ENCODE measurements at regions not wholly inside any gene's neighbourhood (a gene's known extent, or its start where the extent isn't known, plus 50 kb on each side); places are given as distances from the start of the nearest gene placed in this dataset.

DNA sequence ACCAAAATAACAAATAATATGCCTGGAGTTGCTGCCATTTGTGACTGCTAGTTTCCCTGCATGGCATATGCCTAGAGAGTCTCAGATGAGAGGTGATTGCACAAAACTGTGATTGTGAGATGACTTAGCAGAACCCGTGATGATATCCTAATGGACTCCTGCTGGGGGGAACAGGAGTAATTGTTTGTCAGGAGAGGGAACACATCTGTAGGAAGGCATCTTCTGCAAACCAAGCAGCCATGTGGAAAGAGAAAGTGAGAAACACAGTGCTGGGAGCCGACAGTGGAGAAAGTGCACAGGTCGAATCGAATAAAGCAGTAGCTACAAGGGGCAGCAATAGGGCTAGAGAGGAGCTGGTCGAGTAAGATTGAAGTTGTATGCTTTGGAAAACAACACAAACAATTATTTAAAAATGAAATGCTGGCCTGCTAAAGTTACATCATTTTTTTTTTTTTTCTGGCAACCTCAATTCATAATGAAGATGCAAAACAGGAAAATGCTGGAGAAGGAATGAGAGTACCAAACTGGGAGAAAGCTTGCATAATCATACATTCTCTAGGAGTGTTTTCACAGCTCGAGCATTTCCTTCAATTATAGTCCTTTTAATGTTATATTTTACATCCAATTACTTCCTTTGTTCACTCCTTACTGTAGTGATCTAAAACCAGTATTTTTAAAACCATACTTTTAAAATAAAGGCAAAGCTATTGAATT is 494.2 kb upstream of the AGTR1 start:
- no peak for DNase-seq (ENCODE audit: low read depth in 3 of 3, low spot score in 2 of 3)

DNA sequence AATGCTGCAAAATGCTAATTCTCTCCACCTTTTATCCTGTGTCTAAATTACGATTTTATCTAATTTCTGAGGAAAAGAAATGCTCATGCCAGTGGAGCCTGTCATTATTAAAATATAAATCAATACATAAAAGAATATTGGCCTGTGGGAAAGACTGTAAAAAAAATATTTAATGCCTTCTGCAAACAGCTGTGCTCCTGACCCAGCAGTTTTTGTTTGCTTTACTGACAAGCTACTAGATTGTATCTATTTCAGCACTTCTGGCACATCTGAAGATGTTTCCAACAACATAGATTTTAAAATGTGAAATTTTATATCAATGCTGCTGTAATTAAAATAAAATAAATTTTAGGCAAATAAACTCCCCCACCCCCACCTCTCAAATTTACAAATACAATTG is 493.6 kb upstream of the AGTR1 start:
- DNase-seq (ENCODE audit: low read depth in 3 of 3, low spot score in 2 of 3): no peak

DNA sequence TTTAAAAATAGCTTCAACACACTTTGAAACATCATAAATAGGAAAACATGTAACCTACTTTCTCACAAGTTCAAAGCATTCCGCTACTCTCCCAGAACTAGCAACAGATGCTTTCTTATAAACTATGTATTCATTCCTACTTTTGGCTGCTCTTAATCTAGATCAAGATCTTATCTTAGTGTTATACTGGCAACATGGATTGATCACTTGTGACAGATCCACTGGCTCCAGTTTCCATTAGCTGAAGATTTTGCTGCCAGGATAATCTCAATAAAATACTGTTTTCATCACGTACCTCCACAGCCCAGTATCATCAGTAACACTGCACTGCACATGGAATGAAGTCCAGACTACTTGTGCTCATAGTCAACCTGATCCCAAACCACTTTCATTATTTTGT is 491.7 kb upstream of the AGTR1 start:
- DNase-seq (ENCODE audit: low read depth in 3 of 3, low spot score in 2 of 3): no peak

DNA sequence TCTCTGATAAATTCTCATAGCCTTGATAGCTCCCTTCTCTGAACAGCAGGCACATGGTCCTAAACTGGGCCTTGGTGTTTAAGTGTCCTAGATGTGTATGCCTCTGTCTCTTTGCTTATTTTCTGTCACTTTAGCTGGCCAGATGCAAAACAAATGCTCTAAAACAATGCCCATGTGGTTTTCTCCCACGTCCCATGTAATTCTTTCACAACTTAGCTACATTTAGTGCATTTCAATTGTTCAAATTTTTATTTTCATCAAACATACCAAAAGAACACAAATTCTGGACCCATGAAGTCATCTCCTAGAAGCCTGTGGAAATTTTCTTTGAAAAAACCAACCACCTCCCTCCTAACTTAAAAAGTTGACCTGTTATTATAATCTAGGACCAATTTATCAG is 491.3 kb upstream of the AGTR1 start:
- no peak for DNase-seq (ENCODE audit: low read depth in 3 of 3, low spot score in 2 of 3)

DNA sequence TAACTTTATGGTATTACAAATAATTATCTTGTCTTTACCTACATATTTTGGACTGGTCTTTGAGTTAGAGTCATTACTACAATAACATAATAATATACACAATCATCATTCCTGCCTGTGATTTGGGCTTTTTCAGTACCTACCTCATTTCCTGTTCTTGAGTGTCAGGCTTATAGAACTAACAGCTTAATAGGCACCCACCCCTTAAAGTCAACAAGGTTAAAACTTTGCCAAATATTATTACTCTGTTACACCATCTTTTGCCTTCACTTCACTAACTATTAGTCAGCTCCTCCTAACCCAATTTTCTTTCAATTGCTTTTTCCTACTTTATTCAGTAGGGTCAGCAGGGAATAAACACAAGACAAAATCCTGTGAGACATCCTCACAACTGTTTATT is 488.7 kb upstream of the AGTR1 start:
- DNase-seq (ENCODE audit: low read depth in 3 of 3, low spot score in 2 of 3): no peak

DNA sequence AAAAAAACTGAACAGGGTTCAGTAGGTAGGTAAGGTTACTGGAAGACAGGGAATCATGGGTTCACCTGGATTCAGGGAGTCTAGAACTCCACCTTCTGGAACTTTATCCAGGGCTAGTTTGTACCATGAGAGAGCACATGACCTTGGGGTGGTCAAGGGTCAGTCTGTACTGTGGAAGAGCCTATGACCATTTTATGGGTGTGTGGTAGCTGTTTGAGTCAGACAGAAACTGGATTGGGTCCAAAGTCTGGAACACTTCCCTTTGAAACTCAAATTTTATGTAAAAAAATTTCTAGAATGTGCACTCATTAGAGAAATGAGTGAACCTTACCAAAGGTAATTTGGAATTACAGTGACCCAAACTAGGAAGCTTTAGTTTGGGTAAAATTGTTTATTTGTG is 486.0 kb upstream of the AGTR1 start:
- DNase-seq (ENCODE audit: low read depth in 3 of 3, low spot score in 2 of 3): no peak

DNA sequence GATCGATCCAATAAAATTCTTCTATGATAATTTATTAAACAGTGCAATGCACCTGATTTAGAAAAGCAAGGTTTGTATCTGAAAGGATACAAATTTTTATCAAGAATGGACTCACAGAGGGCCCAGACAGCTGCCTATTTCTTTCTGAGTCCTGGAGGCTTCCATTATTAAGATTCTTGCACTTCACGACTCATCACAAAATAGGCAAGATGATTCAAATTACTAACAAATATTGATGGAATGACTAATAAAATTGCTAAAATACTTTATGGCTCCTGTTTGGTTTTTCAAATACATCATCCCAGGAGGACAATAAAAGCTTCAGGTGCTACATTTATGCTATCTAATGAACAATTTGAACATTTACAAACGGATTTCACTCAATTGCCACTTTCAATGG is 483.0 kb upstream of the AGTR1 start:
- DNase-seq (ENCODE audit: low read depth in 3 of 3, low spot score in 2 of 3): no peak

DNA sequence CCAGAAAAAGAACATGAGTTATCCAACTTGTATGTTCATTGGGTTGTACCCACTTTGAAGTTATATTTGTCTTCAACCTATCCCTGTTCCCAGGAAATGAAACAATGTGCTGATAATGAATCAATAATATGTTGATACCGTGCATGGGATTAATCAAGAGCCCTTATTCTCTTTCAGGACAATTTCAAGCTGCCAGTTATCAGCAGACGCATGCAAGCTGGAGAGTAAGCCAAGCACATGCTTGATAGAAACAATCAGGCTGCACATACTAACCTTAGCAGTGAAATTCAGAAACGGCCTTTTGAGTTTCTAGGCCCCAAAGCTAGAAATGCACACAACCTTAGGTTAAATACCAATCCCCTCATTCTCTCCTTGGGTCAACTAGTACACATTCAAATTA is 480.4 kb upstream of the AGTR1 start:
- DNase-seq (ENCODE audit: low read depth in 3 of 3, low spot score in 2 of 3): no peak

DNA sequence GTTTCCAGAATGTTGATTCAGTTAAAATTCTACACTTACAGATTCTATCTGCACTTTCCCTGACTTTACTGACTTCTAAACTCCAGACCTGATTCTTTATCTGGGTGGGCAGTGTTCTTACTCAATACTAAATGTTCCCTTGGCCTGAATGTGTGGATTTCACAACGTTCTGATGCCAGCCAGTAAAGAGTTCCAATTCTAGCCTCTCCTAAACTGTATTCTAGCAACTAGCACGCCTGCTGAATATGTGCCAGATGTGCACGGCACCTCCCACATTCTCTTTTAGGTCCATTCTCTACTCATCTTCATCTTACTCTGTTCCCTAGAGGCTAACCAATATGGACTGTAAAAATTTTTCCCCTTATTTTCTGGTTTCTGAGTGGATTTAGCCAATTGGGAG is 479.5 kb upstream of the AGTR1 start:
- DNase-seq (ENCODE audit: low read depth in 3 of 3, low spot score in 2 of 3): no peak

DNA sequence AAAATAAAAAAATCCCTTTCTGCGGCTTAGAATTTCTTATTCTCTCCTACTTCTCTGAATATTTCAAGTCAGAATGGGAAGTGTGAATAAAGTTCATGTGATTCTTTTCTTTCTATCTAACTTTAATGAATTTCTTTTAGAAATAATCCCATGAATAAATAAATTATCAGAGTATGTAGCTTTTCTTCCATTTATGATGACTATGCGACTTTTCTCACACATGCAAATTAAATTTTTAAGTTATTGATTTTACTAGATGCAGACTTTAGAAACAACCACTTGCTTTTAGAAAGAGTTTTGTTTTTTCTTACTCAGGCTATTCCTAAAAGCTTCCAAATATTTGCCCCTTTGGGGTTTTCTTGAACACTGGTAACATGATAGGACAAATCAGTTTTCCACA is 477.7 kb upstream of the AGTR1 start:
- DNase-seq (ENCODE audit: low read depth in 3 of 3, low spot score in 2 of 3): no peak

DNA sequence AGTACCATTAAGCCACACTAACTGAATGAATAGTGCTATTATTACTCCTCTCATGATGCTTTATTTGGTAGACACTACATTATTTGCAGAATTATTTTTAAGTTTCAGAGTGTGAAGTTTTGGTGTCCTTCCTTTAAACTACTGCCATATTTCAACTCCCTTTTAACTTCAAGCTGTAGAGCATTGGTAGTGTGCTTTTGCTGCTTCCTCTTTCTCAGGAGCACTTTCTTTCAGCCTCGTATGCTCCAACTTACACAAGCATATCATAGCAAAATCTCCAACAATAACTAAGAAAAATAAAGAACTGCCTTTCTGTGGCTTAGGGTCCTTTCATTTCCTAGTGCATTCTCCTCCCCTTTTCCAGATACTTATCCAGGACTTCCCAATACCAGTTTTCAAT is 476.4 kb upstream of the AGTR1 start:
- no peak for DNase-seq (ENCODE audit: low read depth in 3 of 3, low spot score in 2 of 3)

DNA sequence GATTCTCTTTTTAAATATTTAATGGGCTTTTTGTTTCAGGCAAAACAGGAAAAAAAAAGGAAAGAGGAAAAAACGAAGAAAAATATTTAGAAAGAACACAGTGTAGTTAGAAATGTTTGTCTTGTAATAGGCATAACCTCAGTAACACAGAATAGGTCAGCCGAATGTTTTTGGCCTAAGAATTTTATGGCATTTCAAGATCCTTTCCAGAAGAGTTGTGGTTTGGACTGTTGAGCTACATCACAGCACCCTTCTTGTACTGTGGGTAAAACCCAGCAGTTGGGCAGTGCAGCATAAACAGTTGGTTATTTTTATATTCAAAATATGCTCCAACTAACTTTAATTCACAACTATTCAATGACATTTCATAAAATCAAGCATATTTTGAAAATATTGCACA is 474.4 kb upstream of the AGTR1 start:
- DNase-seq (ENCODE audit: low read depth in 3 of 3, low spot score in 2 of 3): no peak

DNA sequence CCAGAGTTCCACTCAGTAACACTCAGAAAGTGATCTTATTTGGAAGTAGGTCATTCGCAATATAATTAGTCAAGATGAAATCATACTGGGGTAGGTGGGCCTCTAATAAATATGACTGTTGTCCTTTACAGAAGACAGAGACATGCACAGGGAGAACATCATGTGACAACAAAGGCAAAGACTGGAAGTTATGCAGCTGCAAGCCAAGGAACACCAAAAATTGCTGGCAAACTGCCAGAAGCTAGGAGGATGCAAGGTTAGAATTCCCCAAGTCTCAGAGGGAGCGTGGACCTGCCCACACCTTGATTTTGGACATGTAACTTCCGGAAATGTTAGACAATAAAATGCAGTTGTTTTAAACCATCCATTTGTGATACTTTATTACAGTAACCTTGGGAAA is 471.5 kb upstream of the AGTR1 start:
- no peak for DNase-seq (ENCODE audit: low read depth in 3 of 3, low spot score in 2 of 3)

DNA sequence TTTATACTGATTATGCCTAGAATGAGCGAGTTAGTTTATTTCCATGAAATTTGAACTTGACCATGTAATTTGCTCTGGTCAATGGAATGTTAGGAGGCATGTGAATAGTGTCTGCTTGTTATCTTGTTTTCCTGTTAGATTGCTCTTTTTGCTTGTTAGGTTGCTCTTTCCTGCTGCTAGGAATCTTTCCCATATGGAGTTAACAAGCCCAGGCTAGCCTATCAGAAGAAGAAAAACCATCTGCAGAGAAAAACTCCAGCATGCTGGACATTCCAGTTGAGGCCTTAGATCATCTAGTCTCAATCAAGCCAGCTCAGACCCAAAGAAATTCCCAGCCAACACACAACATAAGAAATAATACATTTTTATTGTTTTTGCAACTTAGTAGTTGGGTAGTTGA is 470.2 kb upstream of the AGTR1 start:
- no peak for DNase-seq (ENCODE audit: low read depth in 3 of 3, low spot score in 2 of 3)

DNA sequence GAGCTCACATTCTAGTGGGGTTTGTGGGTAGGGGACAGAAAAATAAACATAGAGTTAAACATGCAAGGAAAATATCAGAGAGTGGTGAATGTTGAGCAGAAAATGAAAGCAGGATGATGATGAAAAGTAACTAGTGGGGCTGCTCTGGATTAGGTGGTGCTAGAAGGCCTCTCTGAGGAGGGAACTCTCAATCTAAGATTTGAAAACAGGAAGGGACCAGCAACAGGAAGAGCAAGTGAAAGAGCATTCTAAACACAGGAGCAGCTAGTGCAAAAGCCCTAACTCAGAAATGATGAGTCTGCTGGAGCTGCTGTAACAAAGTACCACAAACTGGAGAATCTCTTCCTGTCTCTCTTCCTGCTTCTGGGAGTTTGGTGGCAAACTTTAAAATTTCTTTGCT is 468.6 kb upstream of the AGTR1 start:
- DNase-seq (ENCODE audit: low read depth in 3 of 3, low spot score in 2 of 3): no peak

DNA sequence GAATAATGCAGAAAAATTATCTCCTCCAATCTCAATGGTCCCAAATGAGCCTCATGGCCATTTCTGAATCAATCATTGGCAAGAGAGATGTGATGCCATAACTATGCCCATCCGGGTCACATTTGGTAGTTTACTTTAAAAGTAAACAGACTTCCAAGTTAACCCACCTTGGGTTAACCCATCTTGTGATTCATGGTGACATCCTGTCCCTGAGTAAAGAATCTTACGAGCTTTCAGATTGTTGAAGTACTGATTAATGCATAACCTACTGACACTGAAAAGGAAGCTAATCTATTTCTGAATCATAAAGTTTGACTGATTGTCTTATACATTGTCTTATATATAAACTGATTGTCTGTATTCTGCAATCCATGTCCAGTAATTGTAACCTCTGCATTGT is 467.2 kb upstream of the AGTR1 start:
- no peak for DNase-seq (ENCODE audit: low read depth in 3 of 3, low spot score in 2 of 3)

DNA sequence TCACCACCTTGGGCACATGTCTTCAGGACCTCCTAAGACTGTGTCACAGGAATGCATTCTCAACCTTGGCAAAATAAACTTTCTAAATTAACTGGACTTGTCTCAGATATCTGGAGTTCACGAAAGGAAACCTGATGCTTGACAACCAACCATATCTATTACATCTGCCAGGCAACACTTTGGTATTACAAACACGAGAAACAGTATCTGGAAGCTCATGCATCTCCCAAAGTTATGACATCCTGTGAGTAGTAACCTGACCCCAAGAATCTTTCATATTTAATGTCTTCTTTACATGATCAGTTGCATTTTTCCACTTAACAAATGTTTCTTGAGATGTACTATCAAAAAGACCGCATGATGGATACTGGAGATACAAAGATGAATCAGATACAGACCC is 465.3 kb upstream of the AGTR1 start:
- DNase-seq (ENCODE audit: low read depth in 3 of 3, low spot score in 2 of 3): no peak

DNA sequence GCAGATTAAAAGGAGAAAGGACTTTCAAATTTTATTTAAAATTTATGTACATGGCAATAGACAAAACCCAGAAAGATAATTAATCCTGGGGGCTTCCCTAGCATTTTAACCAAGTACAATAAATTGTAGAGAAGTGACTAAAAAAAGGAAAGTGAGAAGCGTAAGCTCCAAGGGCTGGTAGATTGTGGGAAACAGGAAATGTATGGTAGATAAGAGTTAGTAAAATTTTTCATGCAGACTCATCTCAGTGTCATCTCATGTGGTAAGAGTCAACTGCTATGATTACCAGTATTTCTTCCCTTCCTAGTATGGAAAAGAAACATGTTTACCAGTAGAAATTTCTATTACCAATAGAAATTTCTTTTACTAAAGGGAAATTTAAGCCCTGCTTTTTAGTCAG is 464.3 kb upstream of the AGTR1 start:
- DNase-seq (ENCODE audit: low read depth in 3 of 3, low spot score in 2 of 3): no peak

DNA sequence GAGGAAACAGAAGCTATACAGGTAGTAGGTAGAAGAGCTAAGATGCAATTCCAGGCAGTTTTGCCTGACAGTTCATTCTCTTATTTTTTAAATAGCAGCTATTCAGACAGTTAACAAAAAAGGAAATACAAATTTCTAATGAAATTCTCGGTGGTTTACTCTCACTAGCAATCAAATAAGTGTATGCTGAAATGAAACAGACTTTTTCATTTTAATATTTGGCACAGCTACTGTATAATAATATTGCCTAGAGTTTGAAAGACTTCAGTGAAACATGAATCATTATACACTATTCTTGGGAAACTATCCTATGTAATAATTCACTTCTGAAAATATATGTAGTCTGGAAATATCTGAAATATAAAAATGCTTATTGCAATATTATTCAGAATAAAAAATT is 463.2 kb upstream of the AGTR1 start:
- no peak for DNase-seq (ENCODE audit: low read depth in 3 of 3, low spot score in 2 of 3)

DNA sequence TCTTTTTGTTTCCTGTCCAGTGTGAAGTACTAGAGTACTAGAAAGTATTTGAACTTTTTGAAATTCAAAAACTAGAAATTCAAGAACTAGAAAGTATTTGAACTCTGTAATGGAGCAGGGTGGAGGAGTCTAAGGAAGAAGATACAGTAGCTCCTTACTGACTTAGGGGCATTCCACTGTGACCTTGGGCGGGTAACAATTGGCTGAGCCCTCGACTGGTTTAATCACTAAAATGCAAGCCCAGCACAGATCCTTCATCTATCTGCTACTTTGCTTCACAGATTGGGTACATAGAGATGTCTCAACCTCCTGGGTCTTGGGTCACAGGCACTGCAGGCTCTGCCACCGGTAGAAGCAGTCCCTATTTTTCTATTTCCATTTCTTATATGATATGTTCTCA is 462.1 kb upstream of the AGTR1 start:
- no peak for DNase-seq (ENCODE audit: low read depth in 3 of 3, low spot score in 2 of 3)

DNA sequence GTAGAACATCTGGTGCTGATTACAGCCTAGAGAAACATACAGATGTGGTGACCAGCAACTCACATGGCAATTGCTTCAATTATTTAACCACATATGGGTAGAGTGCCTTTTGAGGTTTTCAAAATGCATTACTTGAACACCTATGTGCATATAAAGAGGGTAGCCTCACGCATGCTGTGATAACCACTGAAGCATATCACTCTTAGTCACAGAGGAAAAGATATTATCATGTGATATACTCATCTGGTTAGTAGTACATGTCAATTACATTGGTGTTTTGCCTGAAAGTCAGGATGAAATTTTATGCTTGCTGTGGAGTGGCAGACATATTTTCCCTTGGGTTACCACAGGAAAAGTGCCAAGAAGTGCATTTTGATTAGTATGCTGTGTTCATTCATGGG is 459.3 kb upstream of the AGTR1 start:
- no peak for DNase-seq (ENCODE audit: low read depth in 3 of 3, low spot score in 2 of 3)

DNA sequence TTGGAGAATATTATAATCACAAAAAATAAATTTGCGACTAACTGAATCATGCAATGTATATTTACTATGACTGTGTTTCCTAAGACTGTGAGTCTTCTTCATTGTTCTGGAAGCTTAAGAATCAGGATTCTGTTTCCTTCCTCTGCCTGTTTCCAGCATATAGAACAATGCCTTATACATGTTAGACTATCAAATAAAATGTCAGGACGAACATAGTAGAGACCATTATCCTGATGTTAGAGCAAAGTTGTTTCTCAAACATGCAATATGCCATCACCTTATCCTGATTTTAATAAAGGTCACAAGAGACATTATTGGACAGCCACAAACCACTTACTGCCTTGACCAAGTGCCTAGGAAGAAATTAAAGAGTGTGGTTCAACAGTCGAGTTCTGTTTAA is 457.4 kb upstream of the AGTR1 start:
- no peak for DNase-seq (ENCODE audit: low read depth in 3 of 3, low spot score in 2 of 3)

DNA sequence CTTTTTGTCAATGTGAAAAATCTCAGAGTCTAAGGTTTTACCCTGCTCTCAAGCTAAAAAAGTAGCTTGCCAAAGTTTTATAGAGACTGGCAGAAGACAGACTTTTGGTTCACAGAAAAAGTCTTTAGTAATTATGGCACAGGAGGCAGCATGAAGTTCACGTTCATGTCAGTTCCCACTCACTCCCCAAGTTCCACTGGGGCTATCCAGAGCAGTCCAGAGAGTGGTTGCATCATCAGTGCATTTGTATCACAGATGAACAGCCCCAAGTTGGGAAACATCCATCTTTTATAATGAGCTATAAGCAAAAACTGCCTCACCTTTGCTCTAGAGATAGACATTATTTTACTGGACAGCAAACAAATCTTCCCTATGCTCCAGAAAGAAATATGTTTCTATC is 454.1 kb upstream of the AGTR1 start:
- DNase-seq (ENCODE audit: low read depth in 3 of 3, low spot score in 2 of 3): no peak
